ENCODE measurements at regions not wholly inside any gene's neighbourhood (a gene's known extent, or its start where the extent isn't known, plus 50 kb on each side); places are given as distances from the start of the nearest gene placed in this dataset.

DNA sequence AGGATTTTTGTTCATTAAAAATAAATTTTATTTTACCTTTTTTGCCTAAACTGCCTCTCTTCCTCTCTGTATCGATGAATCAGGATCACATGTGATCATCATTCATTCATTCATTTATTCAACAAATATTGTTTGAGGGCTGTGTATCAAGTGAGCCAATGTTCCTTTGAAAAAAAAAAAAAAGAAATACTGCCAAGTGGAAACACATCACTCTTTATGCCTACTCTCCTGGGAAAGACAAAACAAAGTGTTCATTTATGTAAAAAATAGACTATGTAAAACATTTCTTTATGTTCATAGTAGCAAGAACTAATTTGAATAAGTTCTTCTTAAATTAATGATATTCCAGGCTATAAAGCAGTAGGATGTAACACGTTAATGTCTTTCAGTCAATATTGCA lies 233.1 kb downstream of the POSTN start:
- TF ChIP-seq EZH2 (IDR thresholded peaks at IDR 0.05; ENCODE audit: borderline replicate concordance), result no peak
- TF ChIP-seq, protein P1, sequence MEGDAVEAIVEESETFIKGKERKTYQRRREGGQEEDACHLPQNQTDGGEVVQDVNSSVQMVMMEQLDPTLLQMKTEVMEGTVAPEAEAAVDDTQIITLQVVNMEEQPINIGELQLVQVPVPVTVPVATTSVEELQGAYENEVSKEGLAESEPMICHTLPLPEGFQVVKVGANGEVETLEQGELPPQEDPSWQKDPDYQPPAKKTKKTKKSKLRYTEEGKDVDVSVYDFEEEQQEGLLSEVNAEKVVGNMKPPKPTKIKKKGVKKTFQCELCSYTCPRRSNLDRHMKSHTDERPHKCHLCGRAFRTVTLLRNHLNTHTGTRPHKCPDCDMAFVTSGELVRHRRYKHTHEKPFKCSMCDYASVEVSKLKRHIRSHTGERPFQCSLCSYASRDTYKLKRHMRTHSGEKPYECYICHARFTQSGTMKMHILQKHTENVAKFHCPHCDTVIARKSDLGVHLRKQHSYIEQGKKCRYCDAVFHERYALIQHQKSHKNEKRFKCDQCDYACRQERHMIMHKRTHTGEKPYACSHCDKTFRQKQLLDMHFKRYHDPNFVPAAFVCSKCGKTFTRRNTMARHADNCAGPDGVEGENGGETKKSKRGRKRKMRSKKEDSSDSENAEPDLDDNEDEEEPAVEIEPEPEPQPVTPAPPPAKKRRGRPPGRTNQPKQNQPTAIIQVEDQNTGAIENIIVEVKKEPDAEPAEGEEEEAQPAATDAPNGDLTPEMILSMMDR (IDR thresholded peaks at IDR 0.05; ENCODE audit: poor library complexity), result no peak

All from hepatocyte (in vitro differentiated cells).